HG03460 (cell line): ENCODE measurements at regions not wholly inside any gene's neighbourhood (a gene's known extent, or its start where the extent isn't known, plus 50 kb on each side); places are given as distances from the start of the nearest gene placed in this dataset.

Source experiments
- ATAC-seq: cut with Tn5 transposase; IDR thresholded peaks from one replicate; pipeline ENCODE4 v1.9.1; 2021; ENCODE audit not compliant: unreplicated experiment

- ATAC-seq = no peak
These were observed 215.6 kb downstream of the HAUS1 start for GRCh38 chr18:46319783-46320182.

- ATAC-seq = no peak
These were observed 216.1 kb downstream of the HAUS1 start for GRCh38 chr18:46320297-46320696.

GRCh38 chr18:46320928-46321711 lies 216.9 kb downstream of the HAUS1 start:
- ATAC-seq = no peak

GRCh38 chr18:46321955-46322354 lies 217.8 kb downstream of the HAUS1 start:
- no peak for ATAC-seq

- no peak for ATAC-seq
These were observed 218.3 kb downstream of the HAUS1 start for GRCh38 chr18:46322411-46322891.

- no peak for ATAC-seq
These were observed 218.8 kb downstream of the HAUS1 start for GRCh38 chr18:46322941-46323340.

- no peak for ATAC-seq
These were observed 220.1 kb downstream of the HAUS1 start for GRCh38 chr18:46324087-46324955.

- ATAC-seq = no peak
These were observed 221.7 kb downstream of the HAUS1 start for GRCh38 chr18:46325895-46326294.

- ATAC-seq = no peak
These were observed 225.6 kb downstream of the HAUS1 start for GRCh38 chr18:46329736-46330246.

GRCh38 chr18:46331316-46331715 lies 227.1 kb downstream of the HAUS1 start:
- ATAC-seq = no peak

- ATAC-seq = no peak
These were observed 228.2 kb downstream of the HAUS1 start for GRCh38 chr18:46332286-46332801.

GRCh38 chr18:46332921-46333341 lies 228.7 kb downstream of the HAUS1 start:
- no peak for ATAC-seq

- ATAC-seq = no peak
These were observed 229.4 kb downstream of the HAUS1 start for GRCh38 chr18:46333431-46334135.

- ATAC-seq = no peak
These were observed 230.7 kb downstream of the HAUS1 start for GRCh38 chr18:46334868-46335281.

GRCh38 chr18:46335534-46336101 lies 231.4 kb downstream of the HAUS1 start:
- ATAC-seq = no peak

- no peak for ATAC-seq
These were observed 232.3 kb downstream of the HAUS1 start for GRCh38 chr18:46336278-46337111.

GRCh38 chr18:46337271-46337670 lies 233.1 kb downstream of the HAUS1 start:
- no peak for ATAC-seq

- no peak for ATAC-seq
These were observed 234.0 kb downstream of the HAUS1 start for GRCh38 chr18:46338205-46338604.

GRCh38 chr18:46338766-46339165 lies 234.6 kb downstream of the HAUS1 start:
- ATAC-seq = no peak

- no peak for ATAC-seq
These were observed 236.5 kb downstream of the HAUS1 start for GRCh38 chr18:46340716-46341115.
